ENCODE measurements at regions not wholly inside any gene's neighbourhood (a gene's known extent, or its start where the extent isn't known, plus 50 kb on each side); places are given as distances from the start of the nearest gene placed in this dataset.
"Not testable (repeated sequence)": the region's sequence is repeated elsewhere in the genome, so short reads cannot be mapped to it uniquely, and the experiment has no call there.

DNA sequence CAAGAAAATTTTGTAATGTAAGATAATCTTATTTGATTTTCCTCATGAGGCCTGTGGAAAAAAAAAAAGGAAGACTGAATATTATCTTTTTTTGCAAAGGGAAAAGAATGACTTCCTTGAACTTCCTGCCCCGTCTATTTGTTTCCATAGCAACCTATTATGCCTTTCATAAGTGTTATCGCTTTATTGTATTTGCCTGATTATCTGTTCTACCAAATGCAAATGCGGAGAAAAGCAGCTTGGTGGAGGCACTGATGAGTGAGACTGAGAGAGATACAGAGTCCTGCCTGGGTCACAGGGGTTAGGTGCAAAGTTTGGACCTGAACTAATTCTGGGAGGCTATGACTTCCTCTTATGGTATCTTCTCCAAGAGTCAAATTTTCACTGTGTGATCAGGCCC lies 334.0 kb upstream of the KCNMB2 start:
- no peak for DNase-seq

DNA sequence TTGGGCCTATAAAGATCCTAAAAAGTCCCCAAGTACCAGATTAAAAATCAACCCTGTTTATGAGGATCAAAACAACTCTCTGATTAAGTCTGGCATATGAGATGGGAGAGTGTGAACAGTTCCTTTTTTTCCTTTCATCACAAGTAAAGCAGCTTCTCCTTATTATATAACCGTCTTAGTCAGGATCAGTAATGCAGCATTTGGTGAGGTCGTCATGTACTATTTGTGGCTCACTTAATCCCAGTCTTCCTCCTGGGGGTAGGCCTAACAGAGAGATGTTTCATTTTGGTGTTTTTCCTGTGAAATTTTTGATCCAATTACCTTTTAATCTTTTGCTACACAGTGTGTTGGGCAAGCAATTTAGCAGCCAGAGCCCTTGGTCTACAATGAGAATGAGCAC lies 333.1 kb upstream of the KCNMB2 start:
- no peak for DNase-seq

DNA sequence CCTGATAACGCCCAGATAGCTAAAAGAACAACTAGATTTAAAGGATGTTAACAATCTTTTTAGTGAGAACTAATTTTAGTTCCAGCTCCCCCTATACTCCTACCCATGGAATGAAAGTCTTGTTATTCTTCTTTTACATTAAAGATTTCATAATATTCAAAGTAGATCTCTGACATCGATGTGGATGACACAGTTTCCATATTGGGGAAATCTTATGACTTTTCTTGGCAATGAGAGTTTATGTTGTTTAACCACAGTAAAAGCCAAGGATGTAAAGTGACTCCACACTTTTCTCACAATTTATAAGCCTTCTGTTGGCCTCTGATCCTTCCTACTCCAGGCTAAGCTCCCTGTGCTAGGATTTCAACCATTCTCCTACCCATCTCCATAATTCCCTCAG lies 332.6 kb upstream of the KCNMB2 start:
- no peak for DNase-seq

DNA sequence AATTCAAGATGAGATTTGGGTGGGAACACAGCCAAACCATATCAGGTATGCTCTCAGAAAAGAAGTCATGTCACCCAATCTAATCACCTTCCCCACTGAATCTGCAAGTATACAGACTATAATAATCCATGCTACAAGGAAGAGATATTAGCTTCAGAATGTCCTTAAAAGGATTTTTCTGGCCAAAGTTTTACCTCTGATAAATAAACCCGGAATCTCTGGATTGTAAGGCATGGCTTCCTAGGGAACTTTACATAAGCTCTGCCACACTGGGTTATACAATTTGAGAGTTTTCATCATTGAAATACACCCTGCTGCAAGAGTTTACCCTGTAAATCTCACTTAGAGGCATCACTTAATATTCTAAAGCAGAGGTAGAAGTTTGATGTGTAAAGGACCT lies 330.5 kb upstream of the KCNMB2 start:
- DNase-seq, result no peak

DNA sequence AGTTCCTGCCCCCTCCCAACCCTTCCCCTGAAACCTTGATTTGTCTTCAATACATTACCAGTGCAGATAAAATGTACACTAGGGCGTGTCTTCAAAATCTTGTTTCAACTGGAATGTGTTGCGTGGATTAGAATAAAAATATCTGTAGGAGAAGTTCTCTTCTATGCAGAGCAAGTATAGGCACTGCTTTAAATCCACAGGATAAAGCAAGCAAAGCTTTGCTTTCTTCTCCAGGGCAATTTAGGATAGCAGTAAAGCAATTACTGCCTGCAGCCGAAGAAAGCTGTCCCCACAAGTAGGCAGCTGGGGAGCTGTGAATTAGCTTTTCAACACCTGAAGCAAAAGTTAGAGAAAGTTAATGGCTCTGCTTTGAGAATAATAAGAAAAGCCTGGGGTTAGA lies 329.7 kb upstream of the KCNMB2 start:
- no peak for DNase-seq

DNA sequence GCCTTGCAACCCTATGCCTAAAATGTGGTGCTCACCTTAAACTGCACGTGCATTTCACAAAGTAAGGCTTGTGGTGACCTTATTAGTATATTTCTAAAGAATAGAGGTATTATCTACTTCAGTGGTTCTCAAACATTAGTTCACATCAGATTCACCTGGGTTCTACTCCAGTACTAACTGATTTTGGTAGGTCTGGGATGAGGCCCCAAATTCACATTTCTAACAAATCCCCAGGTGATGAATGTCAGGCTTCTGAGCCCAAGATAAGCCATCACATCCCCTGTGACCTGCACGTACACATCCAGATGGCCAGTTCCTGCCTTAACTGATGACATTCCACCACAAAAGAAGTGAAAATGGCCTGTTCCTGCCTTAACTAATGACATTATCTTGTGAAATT lies 329.1 kb upstream of the KCNMB2 start:
- DNase-seq, result not testable (repeated sequence)

DNA sequence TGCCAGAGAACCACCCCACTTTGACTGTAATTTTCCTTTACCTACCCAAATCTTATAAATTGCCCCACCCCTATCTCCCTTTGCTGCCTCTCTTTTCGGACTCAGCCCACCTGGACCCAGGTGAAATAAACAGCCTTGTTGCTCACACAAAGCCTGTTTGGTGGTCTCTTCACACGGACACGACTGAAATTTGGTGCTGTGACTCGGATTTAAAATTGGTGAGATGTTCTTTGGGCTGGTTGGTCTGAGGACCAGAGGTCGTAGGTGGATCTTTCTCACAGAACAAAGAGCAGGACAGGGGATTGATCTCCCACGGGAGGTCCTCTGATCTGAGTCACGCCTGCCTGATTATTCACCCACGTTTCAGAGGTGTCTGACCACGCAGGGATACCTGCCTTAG lies 328.6 kb upstream of the KCNMB2 start:
- DNase-seq, result not testable (repeated sequence)

DNA sequence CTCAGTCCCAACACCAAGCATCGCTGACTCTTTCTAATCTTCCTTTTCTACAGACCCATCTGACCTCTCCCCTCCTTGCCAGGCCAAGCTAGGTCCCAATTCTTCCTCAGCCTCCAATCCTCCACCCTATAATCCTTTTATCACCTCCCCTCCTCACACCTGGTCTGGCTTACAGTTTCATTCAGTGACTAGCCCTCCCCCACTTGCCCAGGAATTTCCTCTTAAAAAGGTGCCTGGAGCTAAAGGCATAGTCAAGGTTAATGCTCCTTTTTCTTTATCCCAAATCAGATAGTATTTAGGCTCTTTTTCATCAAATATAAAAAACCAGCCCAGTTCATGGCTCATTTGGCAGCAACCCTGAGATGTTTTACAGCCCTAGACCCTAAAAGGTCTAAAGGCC lies 327.1 kb upstream of the KCNMB2 start:
- not testable (repeated sequence) for DNase-seq

DNA sequence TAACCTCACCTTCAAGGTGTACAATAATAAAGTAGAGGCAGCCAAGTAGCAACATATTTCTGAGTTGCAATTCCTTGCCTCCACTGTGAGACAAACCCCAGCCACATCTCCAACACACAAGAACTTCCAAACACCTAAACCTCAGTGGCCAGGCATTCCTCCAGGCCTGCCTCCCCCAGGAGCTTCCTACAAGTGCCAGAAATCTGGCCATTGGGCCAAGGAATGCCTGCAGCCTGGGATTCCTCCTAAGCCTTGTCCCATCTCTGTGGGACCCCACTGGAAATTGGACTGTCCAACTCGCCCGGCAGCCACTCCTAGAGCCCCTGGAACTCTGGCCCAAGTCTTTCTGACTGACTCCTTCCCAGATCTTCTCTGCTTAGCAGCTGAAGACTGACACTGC lies 326.6 kb upstream of the KCNMB2 start:
- not testable (repeated sequence) for DNase-seq

DNA sequence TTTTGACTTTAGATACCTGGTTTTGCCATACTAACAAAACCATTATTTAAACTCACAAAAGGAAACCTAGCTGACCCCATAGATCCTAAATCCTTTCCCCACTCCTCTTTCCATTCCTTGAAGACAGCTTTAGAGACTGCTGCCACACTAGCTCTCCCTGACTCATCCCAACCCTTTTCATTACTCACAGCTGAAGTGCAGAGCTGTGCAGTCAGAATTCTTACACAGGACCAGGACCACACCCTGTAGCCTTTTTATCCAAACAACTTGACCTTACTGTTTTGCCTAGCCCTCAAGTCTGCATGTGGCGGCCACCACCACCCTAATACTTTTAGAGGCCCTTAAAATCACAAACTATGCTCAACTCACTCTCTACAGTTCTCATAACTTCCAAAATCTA lies 325.1 kb upstream of the KCNMB2 start:
- DNase-seq, result not testable (repeated sequence)

DNA sequence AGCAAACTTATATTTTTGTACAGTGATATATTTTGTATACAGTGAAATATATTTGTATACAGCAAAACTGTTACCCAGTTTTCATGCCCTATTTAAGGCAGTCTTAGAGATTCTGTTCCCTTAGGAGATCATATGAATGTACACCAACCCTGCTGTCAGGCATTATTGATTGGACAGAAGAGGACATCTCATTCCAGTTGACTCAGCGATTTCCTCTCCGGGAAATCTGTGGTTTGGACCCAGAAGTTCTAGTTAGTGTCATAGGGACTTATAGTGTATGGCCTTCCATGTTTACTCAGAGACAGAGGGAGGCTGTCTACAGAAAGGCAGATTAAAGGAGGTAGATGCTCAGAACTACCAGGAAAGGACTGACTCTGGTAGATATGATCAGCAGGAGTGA lies 318.8 kb upstream of the KCNMB2 start:
- DNase-seq, result no peak

DNA sequence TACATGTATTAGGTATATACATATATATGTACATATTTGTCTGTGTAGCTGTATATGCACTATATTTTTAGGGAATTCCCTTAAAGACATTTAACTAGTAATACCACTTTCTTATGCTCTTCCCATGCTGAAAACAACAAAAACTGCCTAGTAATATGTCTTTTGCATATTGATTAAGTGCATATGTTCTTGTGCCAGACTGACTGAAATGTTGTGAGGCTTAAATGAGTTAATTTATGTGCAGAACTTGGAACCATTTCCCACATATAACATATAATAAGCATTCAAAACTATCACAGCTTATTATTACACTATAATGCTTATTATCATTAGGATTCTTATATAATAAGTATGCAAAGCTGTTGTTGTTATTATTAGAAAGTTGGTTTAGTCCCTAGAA lies 318.0 kb upstream of the KCNMB2 start:
- DNase-seq, result no peak

DNA sequence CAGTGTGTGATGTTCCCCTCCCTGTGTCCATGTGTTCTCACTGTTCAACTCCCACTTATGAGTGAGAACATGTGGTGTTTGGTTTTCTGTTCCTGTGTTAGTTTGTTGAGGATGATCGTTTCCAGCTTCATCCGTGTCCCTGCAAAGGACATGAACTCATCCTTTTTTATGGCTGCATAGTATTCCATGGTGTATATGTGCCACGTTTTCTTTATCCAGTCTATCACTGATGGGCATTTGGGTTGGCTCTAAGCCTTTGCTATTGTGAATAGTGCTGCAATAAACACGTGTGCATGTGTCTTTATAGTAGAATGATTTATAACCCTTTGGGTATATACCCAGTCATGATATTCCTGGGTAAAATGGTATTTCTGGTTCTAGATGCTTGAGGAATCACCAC lies 316.6 kb upstream of the KCNMB2 start:
- not testable (repeated sequence) for DNase-seq

DNA sequence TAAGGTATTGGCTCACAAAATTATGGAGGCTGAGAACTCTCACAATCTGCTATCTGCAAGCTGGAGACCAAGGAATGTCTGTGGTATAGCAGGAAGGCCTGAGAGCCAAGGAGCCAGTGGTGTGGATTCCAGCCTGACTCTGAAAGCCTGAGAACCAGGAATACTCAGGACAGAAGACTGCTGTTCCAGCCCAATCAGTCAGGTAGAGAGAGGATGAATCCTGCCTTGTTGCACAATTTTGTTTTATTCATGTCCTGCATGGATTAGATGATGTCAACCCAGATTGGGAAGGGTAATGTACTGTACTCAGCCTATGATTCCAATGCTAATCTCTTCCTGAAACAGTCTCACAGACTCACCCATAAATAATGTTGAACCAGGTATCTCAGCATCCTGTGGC lies 312.4 kb upstream of the KCNMB2 start:
- DNase-seq, result no peak

DNA sequence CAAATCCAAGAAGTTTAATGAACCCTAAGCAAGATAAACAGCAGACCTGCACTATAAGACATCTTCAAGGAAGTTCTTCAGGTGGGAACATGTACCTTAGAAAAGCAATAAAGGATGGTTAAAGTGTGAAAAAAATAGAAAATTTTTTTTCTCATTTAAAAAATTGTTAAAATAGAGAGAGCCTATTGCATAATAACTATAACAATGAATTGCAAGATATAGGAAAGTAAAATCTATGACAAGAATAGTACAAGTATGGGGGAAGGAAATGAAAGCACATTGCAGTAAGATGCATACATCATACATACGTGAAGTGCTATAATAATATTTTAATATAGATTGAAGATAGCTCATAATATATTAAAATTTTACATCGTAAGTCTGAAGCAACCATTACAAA lies 310.1 kb upstream of the KCNMB2 start:
- DNase-seq, result no peak

DNA sequence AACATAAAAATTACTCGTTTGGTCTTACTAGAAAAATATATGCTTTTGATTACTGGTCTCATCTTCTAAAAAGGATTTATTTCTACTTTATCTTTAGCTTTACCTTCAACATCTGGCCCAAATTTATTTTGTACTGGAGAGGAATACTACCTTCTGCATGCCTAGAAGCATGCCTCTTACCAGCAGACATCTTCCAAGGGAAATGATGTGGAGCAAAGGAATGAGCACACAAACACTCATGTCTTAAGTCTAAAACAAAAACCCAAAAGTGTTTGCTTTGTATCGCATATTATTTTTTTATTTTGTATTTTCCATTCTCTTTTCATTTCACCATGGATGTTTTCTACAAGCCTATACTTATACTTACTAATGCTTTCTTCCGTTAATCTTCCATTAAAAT lies 304.6 kb upstream of the KCNMB2 start:
- DNase-seq, result no peak

DNA sequence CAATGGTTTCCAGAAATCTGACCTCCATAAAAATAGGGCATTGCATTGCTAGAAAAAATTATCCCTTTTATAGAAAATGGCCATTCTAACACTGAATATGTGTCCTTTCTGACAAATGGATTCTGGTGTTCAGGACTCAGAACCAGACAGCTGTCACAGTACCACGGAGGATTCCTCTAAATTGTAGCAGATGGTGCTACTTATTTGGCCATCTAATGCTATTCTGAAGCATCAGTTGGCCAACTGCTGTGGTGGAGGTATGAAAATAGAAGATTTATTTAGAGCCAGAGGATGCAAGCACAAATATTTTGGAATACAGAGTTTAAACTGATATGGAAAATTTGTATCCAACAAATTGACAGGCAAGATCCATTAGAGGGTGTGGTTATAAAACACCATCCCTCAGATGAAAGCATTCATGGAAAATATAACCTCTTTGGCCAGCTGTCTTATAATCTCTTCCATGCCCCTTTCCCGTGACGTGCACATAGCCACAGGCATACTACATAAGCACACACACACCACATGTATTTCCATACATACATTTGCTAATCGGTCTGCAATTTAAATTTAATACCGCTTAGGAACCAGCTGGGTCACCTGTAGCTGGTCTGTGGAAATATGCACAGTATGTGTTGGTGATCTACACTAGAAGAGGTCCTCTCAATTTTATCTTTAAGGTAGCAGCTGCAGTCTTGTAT lies 302.7 kb upstream of the KCNMB2 start:
- DNase-seq, result no peak

DNA sequence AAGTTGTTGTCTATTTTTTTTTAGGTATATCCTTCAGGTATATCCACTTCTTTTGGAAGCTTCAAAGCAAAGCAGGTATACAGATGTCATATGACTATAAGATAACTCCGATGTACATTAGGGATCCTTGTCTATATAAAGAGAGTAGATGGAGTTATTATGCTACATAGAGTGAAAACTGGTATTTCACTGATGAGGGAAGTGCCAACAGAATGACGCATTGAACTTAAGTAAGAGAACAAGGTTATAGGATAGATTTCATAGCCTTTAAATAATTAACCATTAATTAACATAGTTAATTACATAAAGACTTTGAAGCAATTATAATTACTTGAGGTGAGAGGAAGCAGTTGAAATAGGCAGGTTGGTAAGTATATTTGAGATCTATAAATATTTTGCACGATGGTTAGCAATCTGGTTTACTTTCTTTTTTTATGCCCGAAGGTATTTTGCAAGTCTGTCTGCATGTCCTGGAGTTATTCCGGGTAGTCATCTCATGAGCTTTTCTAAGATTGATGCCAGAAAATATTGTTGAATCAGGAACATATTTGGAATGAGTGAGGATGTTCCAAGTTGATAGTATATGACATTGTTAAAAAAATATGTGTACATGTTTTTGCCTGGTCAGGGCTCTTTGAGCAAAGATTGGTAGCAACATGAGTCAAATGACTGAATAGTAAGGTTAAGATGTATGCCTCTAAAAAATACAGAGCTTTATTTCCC lies 299.5 kb upstream of the KCNMB2 start:
- no peak for DNase-seq

DNA sequence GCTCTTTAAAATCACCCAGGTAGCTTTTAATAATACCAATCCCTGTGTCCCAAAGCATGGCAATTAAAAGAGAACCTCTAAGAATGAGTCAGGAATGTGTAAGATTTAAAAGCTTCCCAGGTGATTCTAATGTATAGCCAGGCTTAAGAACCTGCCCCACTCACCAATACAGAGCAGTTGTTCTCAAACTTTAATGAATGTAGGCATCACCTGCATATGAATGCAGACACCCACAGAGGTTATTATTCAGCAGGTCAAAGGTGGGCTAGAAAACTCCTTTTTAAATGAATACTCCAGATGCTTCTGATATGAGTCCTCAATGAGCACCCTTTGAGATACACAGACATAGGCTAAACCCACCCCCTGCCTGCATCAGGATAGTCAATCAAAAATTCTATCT lies 298.1 kb upstream of the KCNMB2 start:
- no peak for DNase-seq

DNA sequence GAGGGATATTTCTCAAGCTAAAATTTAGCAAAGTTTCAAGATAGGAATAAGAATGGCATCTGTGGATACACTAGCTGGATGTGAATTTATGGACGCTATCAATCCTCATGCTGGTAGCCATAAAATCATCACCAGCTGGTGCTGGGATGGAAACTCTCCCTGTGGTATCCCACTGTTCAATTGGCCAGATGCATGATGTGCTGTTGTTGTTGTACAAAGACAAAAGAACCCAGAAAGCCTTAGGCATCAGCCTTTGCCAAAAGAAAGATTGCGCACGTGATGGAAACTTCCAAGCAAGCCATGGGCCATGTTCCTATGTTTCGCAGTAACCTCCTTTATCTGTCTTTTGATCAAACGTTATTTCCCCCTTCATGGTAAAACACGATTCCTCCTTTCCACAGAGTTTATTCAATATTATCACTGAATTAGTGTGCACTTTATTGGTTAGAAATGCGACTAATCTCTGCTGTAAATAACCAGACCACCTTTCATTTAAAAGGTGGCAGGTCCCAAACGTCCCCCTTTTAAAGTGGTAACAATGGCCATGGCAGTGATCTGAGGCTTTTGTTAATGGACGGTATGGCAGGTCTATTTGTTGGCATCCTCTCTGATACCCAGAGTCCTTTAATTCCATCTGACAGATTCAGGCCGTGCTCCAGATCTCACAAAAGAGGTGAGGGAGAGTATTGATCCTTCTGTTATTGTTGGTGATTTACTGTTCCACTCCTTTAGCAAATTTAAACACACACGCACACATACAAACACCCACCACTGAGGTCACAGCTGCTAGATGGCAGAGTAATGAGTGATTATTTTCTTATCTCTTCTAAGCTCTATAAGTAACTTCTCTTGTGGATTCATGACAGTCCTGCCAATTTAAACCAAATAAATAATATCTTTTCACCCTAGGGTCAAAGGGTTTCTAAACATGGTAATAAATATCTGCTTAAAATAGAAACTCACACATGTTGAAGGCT lies 291.2 kb upstream of the KCNMB2 start:
- no peak for DNase-seq

DNA sequence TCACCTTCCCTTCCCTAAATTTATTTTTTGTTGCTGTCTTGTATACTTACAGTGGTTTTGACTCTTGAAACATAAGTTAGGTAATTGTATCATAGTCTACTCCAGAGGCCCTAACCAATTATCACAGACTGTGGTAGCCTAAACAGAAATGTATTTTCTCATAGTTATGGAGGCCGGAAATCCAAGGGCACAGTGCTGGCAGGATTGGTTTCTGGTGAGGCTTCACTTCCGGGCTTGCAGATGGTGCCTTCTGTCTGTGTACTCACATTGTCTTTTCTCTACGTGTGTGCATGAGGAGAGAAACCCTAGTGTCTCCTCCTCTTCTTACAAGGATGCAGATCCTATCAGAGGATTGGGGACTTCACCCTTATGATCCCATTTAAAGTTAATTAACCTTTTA lies 290.2 kb upstream of the KCNMB2 start:
- no peak for DNase-seq

DNA sequence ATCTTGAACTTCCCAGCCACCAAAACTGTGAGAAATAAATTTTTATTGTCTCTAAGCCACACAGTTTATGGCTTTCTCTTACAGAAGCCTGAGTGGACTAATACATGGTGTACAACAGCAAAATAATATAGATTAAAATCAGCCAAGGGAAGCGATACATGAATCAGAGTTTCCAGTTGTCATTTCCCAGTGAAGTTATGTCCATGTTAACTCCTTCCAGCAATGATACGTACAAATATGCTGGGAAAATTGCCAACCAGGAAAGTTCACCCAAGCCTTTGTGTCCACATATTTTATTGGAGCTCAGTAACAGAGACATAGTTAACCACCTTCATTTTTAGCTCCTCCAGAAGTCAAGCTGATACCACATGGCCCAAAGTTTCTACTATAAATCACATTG lies 280.9 kb upstream of the KCNMB2 start:
- DNase-seq, result no peak

DNA sequence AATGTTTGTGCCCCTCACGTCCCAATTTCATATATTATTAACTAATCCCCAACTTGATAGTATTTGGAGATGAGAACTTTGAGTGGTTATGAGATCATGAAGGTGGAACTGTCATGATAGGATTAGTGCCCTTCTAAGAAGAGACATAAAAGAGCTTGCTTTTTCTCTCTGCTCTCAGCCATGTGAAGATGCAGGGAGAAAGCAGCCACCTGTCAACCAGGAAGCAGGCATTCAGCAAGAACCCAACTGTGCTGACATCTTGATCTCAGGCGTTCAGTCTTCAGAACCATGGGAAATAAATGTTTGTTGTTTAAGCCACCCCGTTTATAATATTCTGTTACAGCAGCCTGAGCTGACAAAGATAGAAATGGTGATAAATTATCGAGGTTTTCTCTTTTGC lies 278.7 kb upstream of the KCNMB2 start:
- no peak for DNase-seq

DNA sequence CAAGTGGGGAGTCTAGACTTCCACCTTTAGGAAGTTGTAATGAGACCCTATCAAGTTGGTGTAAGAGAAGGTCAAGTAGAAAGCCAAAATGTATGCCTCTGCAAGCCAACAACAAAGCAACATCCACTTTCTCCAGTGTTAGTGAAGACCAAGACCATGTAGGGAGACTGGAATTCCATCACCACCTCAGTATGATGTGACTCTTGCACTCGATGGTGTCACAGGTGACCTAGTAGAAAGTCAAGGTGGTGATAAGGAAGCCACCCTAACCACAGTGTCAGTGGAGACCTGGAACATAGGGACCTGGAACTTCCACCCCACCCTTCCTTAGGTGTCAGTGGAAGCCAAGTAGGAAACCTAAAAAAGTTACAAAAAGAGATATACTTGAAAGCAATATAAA lies 278.1 kb upstream of the KCNMB2 start:
- no peak for DNase-seq
